Brain pericyte (primary cell): ENCODE measurements at regions not wholly inside any gene's neighbourhood (a gene's known extent, or its start where the extent isn't known, plus 50 kb on each side); places are given as distances from the start of the nearest gene placed in this dataset.
"Not testable (repeated sequence)": the region's sequence is repeated elsewhere in the genome, so short reads cannot be mapped to it uniquely, and the experiment has no call there.

ENCODE experiments used
- DNase-seq: peaks from one replicate; pipeline ENCODE4 v3.0.0-alpha.2; 2012; ENCODE audit warnings: low read depth, low spot score

DNA sequence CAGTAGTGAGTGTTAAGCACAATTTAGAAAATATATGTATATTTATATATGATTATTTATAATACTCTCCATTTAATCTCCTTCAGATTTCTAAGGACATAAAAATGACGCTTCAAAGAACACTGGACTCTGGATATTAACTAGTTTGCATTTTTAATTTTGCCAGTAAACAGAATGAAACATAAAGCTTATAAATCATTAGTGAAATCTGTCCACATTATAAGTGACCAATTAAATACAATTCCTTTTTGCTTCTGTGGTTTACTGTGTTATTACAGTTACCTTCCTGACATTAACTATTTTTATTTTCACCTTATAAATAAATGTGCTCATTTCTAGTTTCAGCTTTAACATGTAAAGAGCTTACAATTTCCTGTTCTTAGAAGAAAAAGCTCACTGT lies 1081.1 kb upstream of the EPHA6 start:
- DNase-seq, result no peak

DNA sequence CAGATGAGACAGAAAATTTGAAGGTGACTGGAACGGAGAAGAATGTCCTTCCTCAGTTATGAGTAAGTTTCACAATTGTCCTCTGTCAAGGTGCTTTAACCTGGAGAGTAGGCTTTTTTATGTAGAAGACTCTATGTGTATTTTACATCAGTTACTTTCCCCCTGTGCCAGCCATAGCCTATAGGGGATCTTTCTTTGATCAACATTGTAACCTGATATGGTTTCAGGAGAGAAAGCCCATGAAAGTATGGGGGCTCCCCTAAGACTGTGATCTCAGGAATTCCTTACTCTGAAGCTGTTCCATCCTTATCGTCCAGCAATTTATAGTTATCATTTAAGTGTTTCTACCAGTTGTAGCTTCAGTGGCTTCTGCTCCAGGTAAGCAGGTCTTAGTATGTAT lies 1076.3 kb upstream of the EPHA6 start:
- no peak for DNase-seq

DNA sequence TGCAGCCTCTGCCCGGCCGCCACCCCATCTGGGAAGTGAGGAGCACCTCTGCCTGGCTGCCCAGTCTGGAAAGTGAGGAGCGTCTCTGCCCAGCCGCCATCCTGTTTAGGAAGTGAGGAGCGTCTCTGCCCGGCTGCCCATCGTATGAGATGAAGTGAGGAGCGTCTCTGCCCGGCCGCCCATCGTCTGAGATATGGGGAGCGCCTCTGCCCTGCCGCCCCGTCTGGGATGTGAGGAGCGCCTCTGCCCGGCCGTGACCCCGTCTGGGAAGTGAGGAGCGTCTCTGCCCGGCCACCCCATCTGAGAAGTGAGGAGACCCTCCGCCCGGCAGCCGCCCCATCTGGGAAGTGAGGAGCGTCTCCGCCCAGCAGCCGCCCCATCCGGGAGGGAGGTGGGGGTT lies 1069.5 kb upstream of the EPHA6 start:
- DNase-seq, result not testable (repeated sequence)

DNA sequence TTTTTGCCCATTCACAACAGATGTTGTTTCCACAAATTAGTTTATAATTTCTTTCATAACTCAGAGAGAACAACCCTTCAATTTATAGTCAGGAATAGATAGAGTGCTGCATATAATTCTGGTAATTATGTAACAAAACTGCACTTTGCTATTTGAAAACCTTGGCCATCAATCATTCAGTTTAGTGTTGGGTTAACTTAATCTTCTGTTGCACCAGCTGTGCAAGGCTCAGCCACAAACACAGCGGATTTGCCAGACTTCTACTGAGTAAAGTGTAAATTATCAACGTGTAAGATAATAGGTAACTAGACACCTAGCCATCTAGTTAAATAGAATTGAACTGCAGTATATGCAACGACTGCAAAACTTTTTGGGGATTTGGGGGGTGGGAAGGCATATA lies 1064.3 kb upstream of the EPHA6 start:
- no peak for DNase-seq

DNA sequence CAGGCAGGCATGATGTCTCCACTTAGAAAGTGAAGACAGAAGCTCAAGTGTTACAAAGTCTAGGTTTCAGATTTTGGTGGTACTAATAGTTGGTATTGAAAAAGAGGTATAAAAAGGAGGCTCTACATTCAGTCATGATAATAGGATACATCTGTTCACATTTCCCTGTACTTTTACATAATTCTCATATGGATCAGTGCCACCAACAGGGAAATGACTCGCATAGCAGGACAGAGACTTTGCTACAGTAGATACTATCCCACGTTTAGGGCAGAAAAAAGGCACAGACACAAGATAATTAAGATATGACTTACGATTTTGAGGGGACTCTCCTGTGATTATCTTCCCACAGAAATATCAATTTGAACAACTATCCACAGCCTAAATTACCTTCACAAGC lies 1062.9 kb upstream of the EPHA6 start:
- DNase-seq, result no peak

DNA sequence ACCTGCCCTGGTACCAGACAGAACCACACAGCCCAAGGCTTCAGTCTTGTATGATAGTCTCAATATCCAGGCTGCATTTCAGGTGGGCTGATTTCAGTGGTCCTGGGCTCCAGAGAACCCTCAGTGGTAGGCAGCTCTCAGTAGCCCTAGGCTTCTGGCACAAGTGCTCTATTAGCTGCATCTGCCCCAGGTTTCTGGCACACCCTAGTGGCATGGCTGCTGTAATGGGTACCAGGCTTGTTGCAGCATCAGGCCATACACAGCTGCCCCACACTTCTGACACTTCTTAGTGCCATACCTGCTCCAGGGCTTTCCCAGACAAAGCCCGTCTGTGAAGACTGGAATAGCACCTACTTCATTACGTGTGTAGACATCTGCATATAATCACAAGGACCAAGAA lies 1062.2 kb upstream of the EPHA6 start:
- no peak for DNase-seq

DNA sequence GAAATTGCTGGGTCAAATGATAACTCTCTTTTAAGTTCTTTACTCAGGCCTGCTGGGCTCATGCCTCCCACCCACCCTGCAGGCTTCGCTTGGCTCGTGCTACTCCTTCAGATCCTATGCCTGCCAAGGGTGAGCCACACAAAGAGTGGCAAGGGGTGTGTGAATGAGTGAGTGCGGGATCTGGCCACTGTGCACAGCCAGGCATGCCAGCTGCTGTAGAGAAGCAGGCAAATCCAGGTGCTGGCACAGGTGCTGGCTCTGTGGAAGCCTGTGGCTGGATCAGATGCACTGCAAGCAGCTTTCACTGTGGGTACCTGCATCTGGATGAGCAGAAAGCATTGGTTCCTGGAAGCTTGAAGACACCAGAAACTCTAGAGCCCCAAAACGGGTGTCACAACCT lies 1055.7 kb upstream of the EPHA6 start:
- DNase-seq, result no peak

DNA sequence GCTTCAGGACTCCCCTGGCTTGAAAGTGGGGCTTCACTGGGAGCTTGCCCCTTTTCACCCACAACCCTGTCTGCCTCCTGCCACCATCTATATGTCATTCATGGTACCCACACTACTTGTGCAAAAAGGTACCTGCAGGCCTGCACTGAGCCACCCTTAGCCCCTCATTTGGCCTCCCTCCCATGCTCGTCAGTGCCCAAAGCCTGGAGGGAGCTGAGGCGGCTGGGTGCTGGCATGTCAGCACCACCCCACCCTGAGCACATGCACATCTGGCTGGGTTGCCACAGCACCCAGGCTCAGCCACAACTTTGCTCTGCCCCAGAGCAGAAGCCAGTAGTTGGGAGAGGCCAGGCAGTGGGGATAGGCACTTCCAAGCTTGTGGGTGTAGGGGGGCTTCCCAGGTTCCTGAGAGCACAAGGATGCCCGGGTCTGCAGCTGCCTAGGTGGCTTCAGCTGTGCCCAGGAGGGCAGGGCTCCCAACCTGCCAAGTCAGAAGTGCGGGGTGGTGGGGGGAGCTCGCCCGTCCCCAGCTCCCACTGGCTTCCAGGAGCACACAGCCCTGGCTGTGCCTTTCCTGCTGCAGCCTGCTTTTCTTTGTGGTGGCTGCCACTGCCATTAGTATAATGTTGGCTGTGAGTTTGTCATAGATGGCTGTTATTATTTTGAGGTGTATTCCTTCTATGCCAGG lies 1054.6 kb upstream of the EPHA6 start:
- no peak for DNase-seq

DNA sequence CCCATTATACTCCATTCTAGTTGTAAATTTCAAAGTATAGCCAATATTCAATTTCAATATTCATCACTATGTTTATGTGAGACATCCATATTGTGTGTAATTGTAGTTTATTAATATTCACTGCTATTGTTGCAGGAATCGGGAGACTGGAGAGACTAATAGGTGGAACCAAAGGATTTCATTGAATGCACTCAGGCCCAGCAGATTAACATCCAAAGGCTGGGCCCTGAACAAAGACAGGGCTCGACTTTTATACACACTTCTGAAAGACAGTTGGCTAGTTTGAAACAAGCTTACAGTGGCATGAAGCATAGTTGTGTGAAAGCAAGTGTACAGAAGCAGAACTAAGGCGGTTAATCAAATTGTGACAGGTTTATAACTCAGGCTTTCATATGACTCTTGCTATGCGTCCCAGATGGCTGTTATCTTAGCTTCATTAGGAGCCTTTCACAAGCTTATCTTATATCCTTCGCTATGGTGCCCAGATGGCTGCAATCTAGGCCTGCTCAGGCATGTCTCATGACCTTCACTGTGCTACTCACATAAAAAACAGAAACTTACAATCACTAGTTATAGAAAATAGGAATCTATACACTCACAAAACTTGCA lies 1038.8 kb upstream of the EPHA6 start:
- DNase-seq, result no peak

DNA sequence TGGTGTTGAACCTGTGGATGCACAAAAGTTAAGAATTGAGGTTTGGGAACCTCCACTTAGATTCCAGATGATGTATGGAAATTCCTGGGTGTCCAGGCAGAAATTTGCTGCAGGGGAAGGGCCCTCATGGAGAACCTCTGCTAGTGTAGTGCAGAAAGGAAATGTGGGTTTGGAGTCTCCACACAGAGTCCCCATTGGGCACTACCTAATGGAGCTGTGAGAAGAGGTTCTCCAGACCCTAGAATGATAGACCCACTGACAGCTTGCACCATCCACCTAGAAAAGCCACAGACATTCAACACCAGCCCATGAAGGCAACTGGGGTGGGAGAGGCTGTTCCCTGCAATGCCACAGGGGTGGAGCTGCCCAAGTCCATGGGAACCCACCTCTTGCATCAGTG lies 1032.8 kb upstream of the EPHA6 start:
- DNase-seq, result no peak

DNA sequence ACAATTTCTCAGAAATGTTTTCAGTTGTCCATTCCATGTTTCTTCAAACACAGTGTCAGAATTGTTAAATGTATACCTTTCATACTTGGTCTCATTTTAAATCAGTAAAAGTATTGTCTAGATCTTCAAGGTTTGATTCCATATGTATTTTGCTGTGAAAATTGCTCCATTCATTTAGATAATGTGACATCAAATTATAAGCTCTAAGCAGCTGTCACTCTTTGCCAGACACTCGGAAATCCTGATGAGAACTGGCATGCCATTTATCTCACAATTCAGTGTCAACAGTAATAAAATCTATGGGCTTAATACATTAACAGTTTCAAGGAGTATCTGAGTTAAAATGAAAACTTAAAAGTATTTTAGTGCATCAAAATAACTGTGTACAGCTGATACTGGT lies 1025.3 kb upstream of the EPHA6 start:
- DNase-seq, result no peak

DNA sequence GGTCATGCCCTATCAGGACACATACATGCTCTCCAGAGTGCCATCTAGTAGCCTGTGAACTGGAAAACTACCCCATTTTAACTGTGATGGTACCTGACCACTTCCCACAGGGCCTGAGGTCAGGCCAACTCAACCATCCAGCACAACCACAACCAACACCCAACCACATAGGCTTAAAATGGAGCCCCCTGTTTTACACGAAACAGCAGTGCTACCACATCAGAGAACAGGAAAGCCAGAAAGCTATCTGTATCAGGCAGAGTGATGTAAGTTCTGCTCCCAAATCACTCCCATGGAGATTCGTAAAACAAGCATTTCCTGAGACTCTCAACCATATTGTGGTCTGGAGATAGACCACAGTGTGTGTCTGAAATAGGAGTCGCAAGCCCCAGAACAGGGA lies 1017.3 kb upstream of the EPHA6 start:
- DNase-seq, result no peak

DNA sequence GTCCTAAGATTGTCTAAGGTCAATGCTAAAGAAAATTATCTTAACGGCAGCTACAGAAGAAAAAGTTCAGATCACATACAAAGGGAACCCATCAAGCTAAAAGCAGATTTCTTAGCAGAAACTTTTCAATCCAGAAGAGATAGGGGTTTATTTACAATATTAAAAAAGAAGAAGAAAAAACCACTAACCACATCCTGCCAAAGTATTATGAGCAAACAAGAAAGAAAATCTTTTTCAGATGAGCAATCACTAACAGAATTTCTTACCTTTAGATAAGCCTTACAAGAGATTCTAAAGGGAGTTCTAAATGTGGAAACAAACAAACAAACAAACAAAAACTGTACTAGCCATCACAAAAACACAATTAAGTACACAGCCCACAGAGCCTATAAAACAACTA lies 1015.8 kb upstream of the EPHA6 start:
- DNase-seq, result no peak

DNA sequence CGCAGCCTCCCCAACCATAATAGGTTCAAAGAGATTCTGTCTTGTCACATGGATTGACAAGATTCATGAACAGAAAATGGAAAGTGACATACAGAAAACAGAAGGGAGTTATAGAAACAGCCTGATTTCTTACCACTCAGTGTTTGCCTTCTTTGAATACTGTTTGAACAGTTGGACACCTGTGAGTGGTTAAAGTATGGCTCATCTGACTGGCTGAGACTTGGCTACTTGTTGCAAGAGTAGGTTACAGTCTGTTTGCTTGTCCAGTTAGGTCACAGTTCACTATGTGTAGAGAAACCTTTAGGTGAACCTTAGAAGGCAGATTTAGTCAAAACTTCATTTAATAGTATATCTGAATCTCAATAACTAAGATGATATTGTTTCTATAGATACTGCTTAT lies 1003.9 kb upstream of the EPHA6 start:
- no peak for DNase-seq

DNA sequence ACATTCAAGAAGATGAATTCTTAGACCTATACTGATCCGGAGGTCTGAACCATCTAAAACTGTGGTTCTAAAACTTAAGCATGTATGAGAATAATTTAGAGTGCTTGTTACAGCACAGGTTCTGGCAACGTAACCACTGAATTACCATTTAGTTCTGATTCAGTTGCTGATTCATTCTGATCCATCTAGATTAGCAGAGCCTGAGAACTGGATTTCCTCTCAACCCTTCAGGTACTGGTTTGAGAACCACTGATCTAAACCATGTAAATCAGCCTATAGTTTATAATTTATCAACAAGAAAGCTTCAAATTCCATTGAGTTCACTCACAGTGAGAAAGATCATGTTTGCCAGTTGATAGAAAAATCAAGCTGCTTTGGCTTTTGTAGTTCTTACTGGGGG lies 1001.1 kb upstream of the EPHA6 start:
- DNase-seq, result no peak

DNA sequence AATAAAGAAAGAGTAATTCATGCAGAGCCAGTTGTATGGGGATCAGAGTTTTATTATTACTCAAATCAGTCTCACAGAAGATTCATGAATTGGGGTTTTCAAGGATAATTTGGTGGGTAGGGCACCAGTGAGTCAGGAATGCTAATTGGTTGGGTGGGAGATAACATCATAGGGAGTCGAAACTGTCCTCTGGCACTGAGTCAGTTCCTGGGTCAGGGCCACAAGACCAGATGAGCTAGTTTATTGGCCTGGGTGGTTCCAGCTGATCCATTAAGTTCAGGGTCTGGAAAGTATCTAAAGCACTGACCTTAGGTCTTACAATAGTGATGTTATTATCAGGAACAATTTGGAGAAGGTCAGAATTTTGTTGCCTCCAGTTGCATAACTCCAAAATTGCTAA lies 998.6 kb upstream of the EPHA6 start:
- no peak for DNase-seq

DNA sequence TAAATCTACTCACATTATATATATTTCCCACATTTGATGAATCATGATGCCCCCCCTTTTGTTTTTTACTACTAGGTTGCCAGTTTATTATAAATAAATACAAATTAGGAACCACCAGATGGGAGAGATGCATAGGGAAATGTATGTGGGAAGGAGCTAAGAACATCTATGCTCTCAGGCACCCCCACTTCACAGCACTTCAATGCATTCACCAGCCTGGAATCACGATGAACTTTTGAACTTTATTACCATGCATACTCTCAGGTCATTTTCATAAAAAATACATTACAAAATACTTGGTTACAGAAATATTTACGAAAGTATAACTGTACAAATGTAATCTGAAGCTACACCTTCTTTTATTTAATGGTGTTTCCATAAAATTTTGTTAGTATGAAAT lies 988.0 kb upstream of the EPHA6 start:
- no peak for DNase-seq

DNA sequence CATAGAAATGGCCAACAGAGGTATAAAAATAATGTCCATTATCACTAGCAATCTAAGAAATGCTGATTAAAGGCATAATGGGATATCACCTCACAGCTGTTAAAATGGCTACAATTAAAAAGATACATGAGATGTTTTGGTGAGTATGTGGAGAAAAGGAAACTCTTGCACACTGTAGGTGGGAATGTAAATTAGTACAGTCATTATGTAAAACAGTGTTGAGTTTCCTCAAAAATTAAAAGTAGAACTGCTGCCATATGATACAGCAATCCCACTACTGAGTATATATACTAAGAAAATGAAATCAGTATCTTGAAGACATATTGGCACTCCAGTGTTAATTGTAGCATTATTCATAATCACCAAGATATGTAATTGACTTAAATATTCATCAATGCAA lies 982.2 kb upstream of the EPHA6 start:
- DNase-seq, result no peak

DNA sequence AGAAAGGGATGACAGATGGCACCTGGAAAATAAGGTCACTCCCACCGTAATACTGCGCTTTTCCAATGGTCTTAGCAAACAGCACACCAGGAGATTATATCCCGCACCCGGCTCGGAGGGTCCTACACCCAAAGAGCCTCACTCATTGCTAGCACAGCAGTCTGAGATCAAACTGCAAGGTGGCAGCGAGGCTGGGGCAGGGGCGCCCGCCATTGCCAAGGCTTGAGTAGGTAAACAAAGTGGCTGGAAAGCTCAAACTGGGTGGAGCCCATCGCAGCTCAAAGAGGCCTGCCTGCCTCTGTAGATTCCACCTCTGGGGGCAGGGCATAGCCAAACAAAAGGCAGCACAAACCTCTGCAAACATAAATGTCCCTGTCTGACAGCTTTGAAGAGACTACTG lies 953.8 kb upstream of the EPHA6 start:
- not testable (repeated sequence) for DNase-seq

DNA sequence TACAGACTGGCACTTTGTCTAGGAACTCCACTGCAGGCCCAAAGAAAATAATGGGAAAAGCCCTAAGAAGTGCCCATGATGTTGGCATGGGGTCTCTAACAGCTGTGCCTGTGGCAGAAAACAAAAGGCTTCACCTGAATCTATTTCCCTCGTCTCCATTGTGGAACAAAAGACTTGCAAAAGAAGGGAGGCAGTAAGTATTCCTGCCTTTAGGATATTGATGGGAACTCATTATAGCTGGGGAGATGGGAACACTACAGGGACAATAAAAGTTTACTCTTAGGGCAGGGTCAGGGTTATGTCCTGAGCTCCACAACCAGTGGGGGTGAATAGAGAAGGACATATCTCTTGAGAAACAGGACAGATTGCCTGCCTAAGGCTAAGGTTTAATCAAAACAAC lies 930.6 kb upstream of the EPHA6 start:
- no peak for DNase-seq

DNA sequence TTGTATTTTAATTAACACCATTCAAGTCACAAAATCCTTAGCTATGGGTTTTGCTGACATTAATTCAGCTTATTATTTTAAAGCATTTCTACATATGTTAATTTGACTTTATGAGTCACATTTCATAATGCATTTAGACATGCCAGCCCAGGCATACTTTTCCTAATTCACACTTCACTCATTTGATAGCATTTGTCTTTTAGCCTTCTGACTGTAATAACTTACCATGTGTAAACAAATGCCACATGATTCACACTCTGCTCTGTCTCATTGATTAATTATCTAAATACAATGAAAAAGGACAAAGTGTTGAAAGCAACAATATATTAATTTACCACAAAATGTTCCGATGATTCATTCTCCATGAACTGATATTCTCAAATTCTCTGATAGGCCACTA lies 927.8 kb upstream of the EPHA6 start:
- DNase-seq, result no peak

DNA sequence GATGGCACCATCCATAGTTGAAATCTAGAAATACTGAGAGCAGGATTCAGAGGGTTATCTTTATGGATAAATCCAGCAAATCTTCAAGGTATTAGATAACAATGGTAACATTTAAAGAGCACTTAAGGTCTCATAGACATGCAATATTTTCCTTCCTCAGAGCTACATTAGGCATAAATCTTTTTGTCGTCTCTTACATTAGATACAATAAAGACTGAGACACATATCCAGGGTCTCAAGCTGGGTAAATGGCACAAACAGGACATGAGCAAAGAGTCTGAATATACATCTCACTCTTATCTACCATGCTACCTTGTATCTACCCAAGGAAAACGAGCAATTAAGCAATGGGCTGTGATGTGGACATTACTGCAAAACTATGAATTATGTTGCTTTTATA lies 927.3 kb upstream of the EPHA6 start:
- no peak for DNase-seq

DNA sequence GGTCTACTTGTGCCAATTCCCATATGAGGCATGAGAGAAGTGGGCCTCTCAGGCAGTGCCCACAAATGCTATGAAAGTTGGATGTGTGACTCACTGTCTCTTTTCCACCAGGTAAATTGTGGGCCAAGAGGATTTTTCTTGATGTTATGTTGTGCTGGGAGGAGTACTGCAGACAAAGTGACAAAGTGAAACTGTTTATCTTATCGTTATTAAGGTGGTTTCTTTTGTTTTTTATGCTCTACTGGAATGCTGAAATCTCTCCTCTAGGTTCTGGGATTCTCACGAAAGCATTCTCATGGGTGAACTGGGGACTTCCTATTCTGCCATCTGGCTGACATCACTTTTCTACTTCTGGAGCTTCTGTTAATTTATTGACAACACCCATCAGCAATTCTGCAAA lies 919.6 kb upstream of the EPHA6 start:
- DNase-seq, result no peak

DNA sequence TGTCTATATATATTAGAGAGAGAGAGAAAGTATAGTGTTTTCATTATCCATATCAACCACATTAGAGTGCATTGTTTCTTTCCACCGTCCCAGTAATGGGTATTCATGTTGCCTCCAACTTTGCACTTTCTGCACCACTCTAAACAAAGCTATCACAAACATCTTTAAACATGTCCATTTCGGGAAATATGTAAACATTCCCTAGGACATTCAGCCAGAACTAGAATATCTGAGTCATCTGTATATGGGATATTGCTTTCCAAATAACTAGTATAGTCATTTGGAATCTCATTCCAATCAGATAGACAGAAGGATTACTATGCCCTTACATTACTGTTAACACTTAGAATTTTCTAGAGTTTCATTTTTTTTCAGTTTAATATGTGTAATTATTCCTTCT lies 914.9 kb upstream of the EPHA6 start:
- DNase-seq, result no peak
